ENCODE measurements at regions not wholly inside any gene's neighbourhood (a gene's known extent, or its start where the extent isn't known, plus 50 kb on each side); places are given as distances from the start of the nearest gene placed in this dataset.

- intact Hi-C loops (cut with micrococcal nuclease): loop anchor here (1.0 kb wide), 2 partner anchors 39 to 224 kb away; no protein-coding TSS in a partner anchor
- Mint-ChIP-seq H3K27ac (ENCODE audit: low read depth, unreplicated experiment) (peak overlapping the region; percentile 96), H3K4me3 (ENCODE audit: unreplicated experiment) (peak overlapping the region; percentile 61), H3K36me3 (ENCODE audit: insufficient read depth, unreplicated experiment) (no peaks in the 10 kb centered on the region), H3K4me1 (ENCODE audit: insufficient read depth, unreplicated experiment) (peaks cover 77% of the 10 kb centered on the region), H3K27me3 (ENCODE audit: insufficient read depth, unreplicated experiment) (no peaks in the 10 kb centered on the region), H3K9me3 (ENCODE audit: unreplicated experiment) (no peaks in the 10 kb centered on the region)
- TF ChIP-seq CTCF (IDR thresholded peaks at IDR 0.05; ENCODE audit: unreplicated experiment): no peak
- BruUV-seq (replicated peaks): TSS peak; percentile 74
- POLR2A ChIA-PET: interaction anchor here (0.6 to 12.7 kb wide), 69 partner anchors 10 to 405 kb away, joined by 3 to 563 read pairs (median 7); partner anchors contain the start of genes COA6 and IRF2BP2
- CTCF ChIA-PET: interaction anchor here (0.6 to 8.3 kb wide), 24 partner anchors 8 to 365 kb away, joined by 3 to 76 read pairs (median 5); partner anchors contain the start of gene IRF2BP2
- DNase-seq (ENCODE audit: unreplicated experiment): peak; percentile 99
These were observed 113.1 kb upstream of the IRF2BP2 start for GRCh38 chr1:234722904-234723720.

GRCh38 chr1:234722270-234722704, 112.3 kb upstream of the IRF2BP2 start:
- intact Hi-C loops (cut with micrococcal nuclease): no loop called here
- H3K27me3 Mint-ChIP-seq (ENCODE audit: insufficient read depth, unreplicated experiment): no peaks in the 10 kb centered on the region
- H3K36me3 Mint-ChIP-seq (ENCODE audit: insufficient read depth, unreplicated experiment): no peaks in the 10 kb centered on the region
- no peaks in the 10 kb centered on the region for H3K9me3 Mint-ChIP-seq (ENCODE audit: unreplicated experiment)
- CTCF ChIA-PET: interaction anchor here (0.6 to 8.3 kb wide), 16 partner anchors 10 to 362 kb away, joined by 3 to 76 read pairs (median 4); partner anchors contain the start of gene IRF2BP2
- no peak for DNase-seq (ENCODE audit: unreplicated experiment)
- peaks cover 74% of the 10 kb centered on the region for H3K4me1 Mint-ChIP-seq (ENCODE audit: insufficient read depth, unreplicated experiment)
- H3K4me3 Mint-ChIP-seq (ENCODE audit: unreplicated experiment): peak overlapping the region; percentile 61
- no TSS peak for BruUV-seq (replicated peaks)
- TF ChIP-seq CTCF (IDR thresholded peaks at IDR 0.05; ENCODE audit: unreplicated experiment): no peak
- H3K27ac Mint-ChIP-seq (ENCODE audit: low read depth, unreplicated experiment): peak overlapping the region; percentile 96
- POLR2A ChIA-PET: interaction anchor here (0.6 to 12.7 kb wide), 23 partner anchors 10 to 357 kb away, joined by 3 to 563 read pairs (median 9); partner anchors contain the start of gene IRF2BP2

- Mint-ChIP-seq H3K4me1 (ENCODE audit: insufficient read depth, unreplicated experiment) (peaks cover 68% of the 10 kb centered on the region), H3K27me3 (ENCODE audit: insufficient read depth, unreplicated experiment) (no peaks in the 10 kb centered on the region), H3K9me3 (ENCODE audit: unreplicated experiment) (no peaks in the 10 kb centered on the region), H3K4me3 (ENCODE audit: unreplicated experiment) (peak overlapping the region; percentile 61), H3K36me3 (ENCODE audit: insufficient read depth, unreplicated experiment) (no peaks in the 10 kb centered on the region), H3K27ac (ENCODE audit: low read depth, unreplicated experiment) (peak overlapping the region; percentile 96)
- BruUV-seq (replicated peaks): no TSS peak
- TF ChIP-seq CTCF (IDR thresholded peaks at IDR 0.05; ENCODE audit: unreplicated experiment): no peak
- peak; percentile 75 for DNase-seq (ENCODE audit: unreplicated experiment)
- ChIA-PET POLR2A (interaction anchor here (0.8 to 12.7 kb wide), 16 partner anchors 9 to 358 kb away, joined by 3 to 563 read pairs (median 40); partner anchors contain the start of gene IRF2BP2), CTCF (interaction anchor here (0.8 to 8.3 kb wide), 12 partner anchors 9 to 222 kb away, joined by 3 to 76 read pairs (median 4); partner anchors contain the start of gene IRF2BP2)
- intact Hi-C loops (cut with micrococcal nuclease): no loop called here
These were observed 111.7 kb upstream of the IRF2BP2 start for GRCh38 chr1:234721476-234722269.
